AG10803 (cell line): ENCODE measurements at regions not wholly inside any gene's neighbourhood (a gene's known extent, or its start where the extent isn't known, plus 50 kb on each side); places are given as distances from the start of the nearest gene placed in this dataset.

Experiments
- DNase-seq: peaks from one replicate; pipeline ENCODE4 v3.0.0; 2010; ENCODE audit warnings: low read depth
- H3K4me3 ChIP-seq: 2 replicates; pipeline ENCODE4 v1.5.1; 2011; ENCODE audit warnings: mild to moderate bottlenecking, low read length, control low read depth
- TF ChIP-seq, protein P1 (sequence below): conservative IDR thresholded peaks from 2 replicates; pipeline ENCODE4 v1.5.1; 2011; ENCODE audit warnings: mild to moderate bottlenecking, low read length, control low read depth, inconsistent platforms

DNA sequence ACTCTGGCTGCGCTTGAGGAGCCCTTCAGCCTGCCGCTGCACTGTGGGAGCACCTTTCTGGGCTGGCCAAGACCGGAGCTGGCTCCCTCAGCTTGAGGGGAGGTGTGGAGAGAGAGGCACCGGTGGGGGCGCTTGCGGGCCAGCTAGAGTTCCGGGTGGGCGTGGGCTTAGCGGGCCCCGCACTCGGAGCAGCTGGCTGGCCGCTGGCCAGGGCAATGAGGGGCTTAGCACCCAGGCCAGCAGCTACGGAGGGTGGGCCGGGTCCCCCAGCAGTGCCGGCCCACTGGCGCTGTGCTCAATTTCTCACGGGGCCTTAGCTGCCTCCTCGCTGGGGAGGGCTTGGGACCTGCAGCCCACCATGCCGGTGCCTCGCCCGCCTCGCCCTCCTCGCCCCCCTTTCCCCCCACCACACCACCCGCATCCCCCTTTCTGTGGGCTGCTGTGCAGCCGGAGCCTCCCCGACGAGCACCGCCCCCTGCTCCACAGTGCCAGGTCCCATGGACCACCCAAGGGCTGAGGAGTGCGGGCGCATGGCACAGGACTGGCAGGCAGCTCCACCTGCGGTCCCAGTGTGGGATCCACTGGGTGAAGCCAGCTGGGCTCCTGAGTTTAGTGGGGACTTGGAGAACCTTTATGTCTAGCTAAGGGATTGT lies 954.5 kb downstream of the DTWD2 start:
- DNase-seq, result no peak
- TF ChIP-seq, protein P1, sequence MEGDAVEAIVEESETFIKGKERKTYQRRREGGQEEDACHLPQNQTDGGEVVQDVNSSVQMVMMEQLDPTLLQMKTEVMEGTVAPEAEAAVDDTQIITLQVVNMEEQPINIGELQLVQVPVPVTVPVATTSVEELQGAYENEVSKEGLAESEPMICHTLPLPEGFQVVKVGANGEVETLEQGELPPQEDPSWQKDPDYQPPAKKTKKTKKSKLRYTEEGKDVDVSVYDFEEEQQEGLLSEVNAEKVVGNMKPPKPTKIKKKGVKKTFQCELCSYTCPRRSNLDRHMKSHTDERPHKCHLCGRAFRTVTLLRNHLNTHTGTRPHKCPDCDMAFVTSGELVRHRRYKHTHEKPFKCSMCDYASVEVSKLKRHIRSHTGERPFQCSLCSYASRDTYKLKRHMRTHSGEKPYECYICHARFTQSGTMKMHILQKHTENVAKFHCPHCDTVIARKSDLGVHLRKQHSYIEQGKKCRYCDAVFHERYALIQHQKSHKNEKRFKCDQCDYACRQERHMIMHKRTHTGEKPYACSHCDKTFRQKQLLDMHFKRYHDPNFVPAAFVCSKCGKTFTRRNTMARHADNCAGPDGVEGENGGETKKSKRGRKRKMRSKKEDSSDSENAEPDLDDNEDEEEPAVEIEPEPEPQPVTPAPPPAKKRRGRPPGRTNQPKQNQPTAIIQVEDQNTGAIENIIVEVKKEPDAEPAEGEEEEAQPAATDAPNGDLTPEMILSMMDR, result no peak
- no peak overlapping the region for H3K4me3 ChIP-seq

DNA sequence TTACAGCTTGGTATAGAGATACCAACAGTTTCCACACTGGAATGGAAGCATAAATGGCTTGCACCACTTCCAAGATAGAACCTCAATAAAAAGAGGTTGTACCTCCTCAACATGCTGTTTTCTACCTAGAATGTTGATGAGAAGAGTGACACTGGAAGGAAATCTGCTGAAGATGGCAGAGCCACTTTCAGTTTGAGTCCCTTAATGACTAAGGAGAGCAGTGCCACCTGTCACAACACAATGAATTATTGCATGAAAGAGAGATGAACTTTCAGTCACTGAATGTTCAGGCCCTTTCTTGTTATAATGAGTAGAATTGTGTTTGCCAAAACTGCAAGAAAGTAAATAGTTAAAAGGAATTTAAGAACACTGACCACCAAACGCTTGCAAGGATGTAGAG lies 958.5 kb downstream of the DTWD2 start:
- no peak for DNase-seq
- no peak overlapping the region for H3K4me3 ChIP-seq
- TF ChIP-seq, protein P1, result no peak

DNA sequence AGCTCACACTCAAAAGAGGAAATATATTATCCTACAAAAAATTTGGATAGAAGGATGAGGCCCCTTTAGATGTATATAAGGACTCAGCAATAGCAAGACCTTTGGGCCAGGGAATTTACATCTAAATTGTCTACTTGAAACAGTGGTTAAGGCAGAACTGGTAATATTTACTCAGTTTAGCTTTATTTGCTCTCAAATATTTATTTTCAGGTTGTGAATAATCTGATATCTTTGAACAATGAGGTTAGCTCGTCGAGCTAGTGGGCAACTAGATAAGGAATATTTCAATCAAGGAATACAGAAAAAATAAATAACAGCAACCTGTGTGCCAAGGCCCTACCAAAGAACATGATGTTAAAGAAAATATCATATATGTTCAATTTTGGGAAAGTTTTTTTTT lies 966.3 kb downstream of the DTWD2 start:
- TF ChIP-seq, protein P1, result no peak
- DNase-seq, result no peak
- no peak overlapping the region for H3K4me3 ChIP-seq

DNA sequence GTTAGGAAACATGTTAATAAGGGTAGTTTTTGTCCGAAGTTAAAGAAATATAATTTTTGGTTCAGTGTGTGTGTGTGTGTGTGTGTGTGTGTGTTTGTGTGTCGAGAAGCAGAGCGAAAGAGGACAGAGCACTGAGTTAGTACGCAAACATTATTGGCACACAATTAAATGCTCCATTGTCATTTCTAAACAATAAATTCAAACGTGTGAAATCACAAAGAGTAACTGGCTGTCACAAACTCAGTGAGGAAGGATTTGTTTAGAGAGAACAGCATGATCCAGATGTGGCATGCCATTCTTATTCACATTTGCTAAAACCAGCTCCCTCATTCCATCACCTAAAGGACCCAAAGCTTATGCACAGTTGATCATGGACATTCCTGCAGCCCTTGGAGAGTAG lies 970.8 kb downstream of the DTWD2 start:
- H3K4me3 ChIP-seq, result no peak overlapping the region
- DNase-seq, result no peak
- TF ChIP-seq, protein P1, result no peak

DNA sequence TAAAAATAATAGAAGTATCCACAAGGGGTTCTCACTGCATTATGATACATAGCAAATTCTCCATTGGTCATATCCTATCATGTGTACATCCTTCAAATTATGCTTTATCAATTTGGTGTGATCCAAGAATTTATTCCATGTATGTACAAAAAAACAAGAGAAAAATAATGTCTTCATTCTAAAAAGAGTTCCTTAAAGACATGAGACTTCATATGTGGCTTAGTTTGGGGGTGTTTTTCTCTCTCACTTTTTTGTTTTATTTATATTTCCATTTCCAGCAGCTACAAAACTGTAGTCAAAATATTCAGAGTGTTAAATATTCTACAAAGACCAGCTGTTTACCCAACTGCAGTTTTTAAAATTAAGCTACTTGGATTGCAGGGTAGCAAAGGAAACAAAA lies 972.0 kb downstream of the DTWD2 start:
- no peak for DNase-seq
- H3K4me3 ChIP-seq, result no peak overlapping the region
- TF ChIP-seq, protein P1, result no peak

DNA sequence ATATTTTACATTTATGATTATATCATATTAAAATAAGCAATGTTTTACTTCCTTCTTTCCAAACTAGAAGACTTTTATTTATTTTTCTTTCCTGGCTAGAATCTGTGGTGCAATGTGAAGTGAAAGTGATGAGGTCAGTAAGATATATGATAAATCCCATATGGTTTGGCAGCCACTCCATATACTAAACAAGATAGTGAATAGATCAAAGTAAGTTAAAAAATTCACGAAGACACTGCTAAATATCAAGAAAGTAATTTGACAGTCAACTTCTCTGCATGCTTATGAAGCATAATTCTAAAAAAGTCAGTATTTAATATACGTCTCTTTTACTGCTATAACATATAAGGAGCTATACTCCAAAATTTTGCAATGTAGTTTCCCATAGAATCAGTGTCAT lies 972.8 kb downstream of the DTWD2 start:
- TF ChIP-seq, protein P1, result no peak
- DNase-seq, result no peak
- H3K4me3 ChIP-seq, result no peak overlapping the region

DNA sequence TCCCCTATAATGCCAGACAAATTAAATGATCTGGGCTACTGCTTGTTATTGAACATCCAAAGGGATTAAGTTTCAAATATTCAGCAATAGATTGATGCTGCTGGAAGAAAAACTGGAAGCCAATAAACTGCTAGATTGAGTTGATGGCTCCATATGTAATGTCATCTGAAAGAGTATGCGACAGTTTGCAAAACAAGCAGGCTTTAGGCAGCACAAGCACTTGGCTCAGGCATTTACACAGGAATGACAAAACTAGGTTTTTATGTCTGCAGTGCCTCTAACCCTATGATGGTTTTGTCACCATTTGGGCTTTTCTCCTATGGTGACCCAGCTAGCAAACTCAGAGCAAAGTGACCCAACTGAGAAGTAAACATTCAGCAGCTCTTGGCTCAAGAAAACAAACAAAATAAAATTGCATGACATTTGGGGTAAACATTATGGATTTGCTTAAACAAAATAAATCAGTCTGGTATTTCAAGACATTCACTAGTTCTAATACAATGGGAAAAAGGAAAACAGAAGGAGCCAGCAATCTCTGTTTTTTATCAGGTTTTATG lies 978.5 kb downstream of the DTWD2 start:
- no peak for DNase-seq
- TF ChIP-seq, protein P1, result no peak

More for the DNA sequence above, 978.5 kb downstream of the DTWD2 start:
- no peak overlapping the region for H3K4me3 ChIP-seq
